CD14-positive monocyte (primary cell): ENCODE measurements at regions not wholly inside any gene's neighbourhood (a gene's known extent, or its start where the extent isn't known, plus 50 kb on each side); places are given as distances from the start of the nearest gene placed in this dataset.

Experiments
- DNase-seq, 3 donors: peaks; one replicate each; pipeline ENCODE4 v3.0.0-alpha.2; 2011 to 2022
- H2AFZ ChIP-seq: 2 replicates; pipeline ENCODE4 v1.6.0; 2012; ENCODE audit warnings: mild to moderate bottlenecking, low read depth, low read length, inconsistent platforms; ENCODE audit not compliant: insufficient read depth, poor library complexity, severe bottlenecking
- H3K27ac ChIP-seq, 2 donors: 1 replicate in 1 of 2; 2 replicates in 1 of 2; pipeline ENCODE4 v1.5.1; 2012 to 2013; ENCODE audit warnings: low read length in 2 of 2, control low read depth in 1 of 2, inconsistent platforms in 1 of 2, low read depth in 1 of 2, mild to moderate bottlenecking in 1 of 2
- H3K27me3 ChIP-seq, 2 donors: one replicate each; pipeline versions ENCODE4 v1.6.0 to v1.6.1; 2011 to 2013; ENCODE audit warnings: low read length in 2 of 2; ENCODE audit not compliant: control insufficient read depth in 2 of 2, insufficient read depth in 2 of 2
- H3K36me3 ChIP-seq, 2 donors: replicated peaks in 1 of 2; 1 replicate in 1 of 2; 2 replicates in 1 of 2; pipeline versions ENCODE4 v1.5.1 to v1.6.1; 2012 to 2013; ENCODE audit warnings: low read length in 2 of 2, control low read depth in 1 of 2, inconsistent platforms in 1 of 2, mild to moderate bottlenecking in 1 of 2; ENCODE audit not compliant: insufficient read depth in 2 of 2, control insufficient read depth in 1 of 2
- H3K4me1 ChIP-seq, 2 donors: 1 replicate in 1 of 2; 2 replicates in 1 of 2; pipeline versions ENCODE4 v1.5.1 to v1.6.1; 2012 to 2013; ENCODE audit warnings: low read length in 2 of 2, control low read depth in 1 of 2, inconsistent platforms in 1 of 2, mild to moderate bottlenecking in 1 of 2, moderate library complexity in 1 of 2; ENCODE audit not compliant: insufficient read depth in 2 of 2, control insufficient read depth in 1 of 2
- H3K4me2 ChIP-seq: replicated peaks from 2 replicates; pipeline ENCODE3; 2012; ENCODE audit warnings: low read length, moderate library complexity, mild to moderate bottlenecking; ENCODE audit not compliant: poor library complexity, severe bottlenecking; ENCODE audit errors: extremely low read depth
- H3K4me3 ChIP-seq, 3 experiments: fragments of 200-600 bp in 1 of 3; sonication (generic) in 1 of 3; replicated peaks in 1 of 3; 1 replicate in 2 of 3; 2 replicates in 1 of 3; pipeline ENCODE4 v1.5.1; 2011 to 2013; ENCODE audit warnings: low read length in 3 of 3, mild to moderate bottlenecking in 3 of 3, control low read depth in 2 of 3, low read depth in 2 of 3, inconsistent platforms in 1 of 3, moderate library complexity in 1 of 3
- H3K79me2 ChIP-seq: 2 replicates; pipeline ENCODE4 v1.6.0; 2012; ENCODE audit warnings: mild to moderate bottlenecking, control low read depth, inconsistent platforms, low read length, moderate library complexity; ENCODE audit not compliant: insufficient read depth
- H3K9ac ChIP-seq: 2 replicates; pipeline ENCODE4 v1.6.0; 2017; ENCODE audit warnings: low read length, mild to moderate bottlenecking; ENCODE audit not compliant: insufficient read depth, poor library complexity, severe bottlenecking
- H3K9me3 ChIP-seq, 2 donors: replicated peaks in 1 of 2; 1 replicate in 1 of 2; 2 replicates in 1 of 2; pipeline versions ENCODE4 v1.5.1 to v1.6.1; 2012 to 2013; ENCODE audit warnings: low read length in 2 of 2, control low read depth in 1 of 2; ENCODE audit not compliant: control insufficient read depth in 1 of 2, insufficient read depth in 1 of 2
- H4K20me1 ChIP-seq: 2 replicates; pipeline ENCODE4 v1.6.0; 2012; ENCODE audit warnings: mild to moderate bottlenecking, low read length, control low read depth, moderate library complexity; ENCODE audit not compliant: insufficient read depth
- H3K27ac Mint-ChIP-seq, 7 donors: one replicate each; pipeline ENCODE4 v1.8.0; 2020; ENCODE audit warnings: mild to moderate bottlenecking in 7 of 7, mixed read lengths in 7 of 7, moderate library complexity in 6 of 7, inconsistent platforms in 2 of 7
- H3K27me3 Mint-ChIP-seq, 3 donors: one replicate each; pipeline ENCODE4 v1.8.0; 2021 to 2022; ENCODE audit warnings: low read depth in 3 of 3, mild to moderate bottlenecking in 3 of 3, mixed read lengths in 3 of 3, moderate library complexity in 3 of 3, inconsistent platforms in 1 of 3
- H3K36me3 Mint-ChIP-seq, 2 donors: one replicate each; pipeline ENCODE4 v1.8.0; 2020; ENCODE audit warnings: mixed read lengths in 2 of 2, inconsistent platforms in 1 of 2, mild to moderate bottlenecking in 1 of 2
- H3K4me1 Mint-ChIP-seq: one replicate; pipeline ENCODE4 v1.8.0; 2020; ENCODE audit warnings: mild to moderate bottlenecking, mixed read lengths
- H3K4me3 Mint-ChIP-seq, 2 donors: one replicate each; pipeline ENCODE4 v1.8.0; 2020; ENCODE audit warnings: mild to moderate bottlenecking in 2 of 2, mixed read lengths in 2 of 2, moderate library complexity in 1 of 2
- H3K9me3 Mint-ChIP-seq, 7 donors: one replicate each; pipeline ENCODE4 v1.8.0; 2020 to 2022; ENCODE audit warnings: mixed read lengths in 7 of 7, mild to moderate bottlenecking in 6 of 7, moderate library complexity in 6 of 7, inconsistent platforms in 2 of 7
- WGBS: methylation state at CpG from one replicate; pipeline ENCODE4 v1.1.5; 2013; ENCODE audit warnings: missing lambda C conversion rate; ENCODE audit not compliant: insufficient coverage; 5-methylcytosine and 5-hydroxymethylcytosine counted together
- intact Hi-C, 2 donors: fragments of 100-400 bp; cut with micrococcal nuclease; formaldehyde crosslinking; loops; one replicate each; pipeline versions ENCODE4 v1.15.0 to v1.15.1; 2023
- TF ChIP-seq, protein P1 (sequence below): fragments of 200-600 bp; IDR thresholded peaks from one replicate; pipeline ENCODE4 v1.8.0; 2022; ENCODE audit warnings: antibody characterized with exemption, mild to moderate bottlenecking

DNA sequence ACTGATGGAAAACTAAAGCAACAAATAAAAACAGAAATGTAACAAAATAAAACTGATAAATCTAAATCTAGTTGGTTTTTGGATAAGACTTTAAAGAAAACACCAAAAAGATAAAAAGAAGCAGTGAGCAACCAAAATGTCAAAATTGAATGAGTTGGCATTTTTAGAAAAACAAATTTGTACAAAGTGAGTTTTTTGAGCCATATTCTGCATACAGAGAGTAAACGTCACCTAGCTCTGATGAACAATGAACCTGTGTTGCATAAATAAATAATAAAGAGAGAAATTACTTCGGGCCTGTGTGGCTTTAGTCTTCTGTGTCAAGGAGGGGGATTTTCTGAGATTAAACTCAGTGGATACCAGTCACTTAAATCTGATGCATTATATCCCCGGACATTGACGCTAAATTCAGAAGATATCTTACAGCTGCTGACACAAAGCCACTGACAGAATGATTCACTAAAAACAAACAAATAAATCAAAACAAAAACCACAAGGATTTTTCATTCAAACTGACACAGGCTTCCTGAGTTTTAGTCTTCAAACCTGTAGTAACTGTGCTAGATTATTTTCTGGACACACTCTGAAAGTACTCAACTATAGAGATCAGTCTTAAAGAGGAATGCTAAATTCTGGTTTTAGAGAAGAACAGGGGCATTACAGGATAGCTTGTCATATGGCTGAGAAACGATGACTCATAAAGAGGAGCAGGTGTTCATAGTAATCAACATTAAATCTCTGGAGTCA, 403.5 kb upstream of the ST8SIA4 start:
- H3K27ac Mint-ChIP-seq = no peak overlapping the region
- intact Hi-C loops = no loop called here
- H3K4me3 Mint-ChIP-seq = no peak overlapping the region
- H3K9ac ChIP-seq = no peak overlapping the region
- no peaks in the 10 kb centered on the region for H3K36me3 ChIP-seq
- no peaks in the 10 kb centered on the region for H3K4me1 ChIP-seq
- H3K4me2 ChIP-seq = no peak overlapping the region
- no peaks in the 10 kb centered on the region for H3K4me1 Mint-ChIP-seq
- H2AFZ ChIP-seq = no peak overlapping the region
- H3K36me3 Mint-ChIP-seq = no peaks in the 10 kb centered on the region
- H3K27me3 ChIP-seq = no peaks in the 10 kb centered on the region
- no peak for DNase-seq
- no peaks in the 10 kb centered on the region for H3K79me2 ChIP-seq
- H4K20me1 ChIP-seq = no peaks in the 10 kb centered on the region
- TF ChIP-seq, protein P1, sequence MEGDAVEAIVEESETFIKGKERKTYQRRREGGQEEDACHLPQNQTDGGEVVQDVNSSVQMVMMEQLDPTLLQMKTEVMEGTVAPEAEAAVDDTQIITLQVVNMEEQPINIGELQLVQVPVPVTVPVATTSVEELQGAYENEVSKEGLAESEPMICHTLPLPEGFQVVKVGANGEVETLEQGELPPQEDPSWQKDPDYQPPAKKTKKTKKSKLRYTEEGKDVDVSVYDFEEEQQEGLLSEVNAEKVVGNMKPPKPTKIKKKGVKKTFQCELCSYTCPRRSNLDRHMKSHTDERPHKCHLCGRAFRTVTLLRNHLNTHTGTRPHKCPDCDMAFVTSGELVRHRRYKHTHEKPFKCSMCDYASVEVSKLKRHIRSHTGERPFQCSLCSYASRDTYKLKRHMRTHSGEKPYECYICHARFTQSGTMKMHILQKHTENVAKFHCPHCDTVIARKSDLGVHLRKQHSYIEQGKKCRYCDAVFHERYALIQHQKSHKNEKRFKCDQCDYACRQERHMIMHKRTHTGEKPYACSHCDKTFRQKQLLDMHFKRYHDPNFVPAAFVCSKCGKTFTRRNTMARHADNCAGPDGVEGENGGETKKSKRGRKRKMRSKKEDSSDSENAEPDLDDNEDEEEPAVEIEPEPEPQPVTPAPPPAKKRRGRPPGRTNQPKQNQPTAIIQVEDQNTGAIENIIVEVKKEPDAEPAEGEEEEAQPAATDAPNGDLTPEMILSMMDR = no peak
- H3K27ac ChIP-seq = no peak overlapping the region
- H3K9me3 Mint-ChIP-seq = no peaks in the 10 kb centered on the region
- whole genome bisulfite sequencing = 66% methylated on average over 2 of the region's 5 CpGs
- no peak overlapping the region for H3K4me3 ChIP-seq
- no peaks in the 10 kb centered on the region for H3K9me3 ChIP-seq
- no peaks in the 10 kb centered on the region for H3K27me3 Mint-ChIP-seq

DNA sequence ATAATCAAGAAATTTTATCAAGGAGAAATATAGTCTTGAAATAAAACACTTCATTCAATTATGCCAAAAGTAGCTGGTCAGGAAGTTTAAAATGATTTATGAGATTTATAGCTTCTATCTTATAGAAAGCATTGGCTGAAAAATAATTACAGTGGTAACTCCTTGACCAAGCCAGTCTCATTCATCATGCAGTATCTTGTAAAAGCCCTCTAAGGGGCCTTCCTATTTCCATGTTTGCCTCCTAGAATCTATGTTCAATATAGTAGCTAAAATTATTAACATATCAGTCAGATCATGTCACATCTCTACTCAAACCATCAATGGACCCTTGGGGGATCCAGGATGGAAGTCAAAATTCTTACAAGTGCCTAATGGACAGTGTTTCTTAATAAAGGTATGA, 393.4 kb upstream of the ST8SIA4 start:
- no peak for DNase-seq
- Mint-ChIP-seq H3K4me3 (no peak overlapping the region), H3K9me3 (no peaks in the 10 kb centered on the region), H3K36me3 (no peaks in the 10 kb centered on the region), H3K27me3 (no peaks in the 10 kb centered on the region), H3K4me1 (no peaks in the 10 kb centered on the region), H3K27ac (no peak overlapping the region)
- H4K20me1 ChIP-seq = no peaks in the 10 kb centered on the region
- no peaks in the 10 kb centered on the region for H3K27me3 ChIP-seq
- no peak overlapping the region for H3K27ac ChIP-seq
- H3K79me2 ChIP-seq = no peaks in the 10 kb centered on the region
- H3K4me3 ChIP-seq = no peak overlapping the region
- TF ChIP-seq, protein P1 = no peak
- no peak overlapping the region for H2AFZ ChIP-seq
- no peaks in the 10 kb centered on the region for H3K36me3 ChIP-seq
- no peak overlapping the region for H3K9ac ChIP-seq
- H3K4me1 ChIP-seq = no peaks in the 10 kb centered on the region
- no peaks in the 10 kb centered on the region for H3K9me3 ChIP-seq
- intact Hi-C loops = no loop called here
- no peak overlapping the region for H3K4me2 ChIP-seq
